ENCODE measurements at regions not wholly inside any gene's neighbourhood (a gene's known extent, or its start where the extent isn't known, plus 50 kb on each side); places are given as distances from the start of the nearest gene placed in this dataset.

DNA sequence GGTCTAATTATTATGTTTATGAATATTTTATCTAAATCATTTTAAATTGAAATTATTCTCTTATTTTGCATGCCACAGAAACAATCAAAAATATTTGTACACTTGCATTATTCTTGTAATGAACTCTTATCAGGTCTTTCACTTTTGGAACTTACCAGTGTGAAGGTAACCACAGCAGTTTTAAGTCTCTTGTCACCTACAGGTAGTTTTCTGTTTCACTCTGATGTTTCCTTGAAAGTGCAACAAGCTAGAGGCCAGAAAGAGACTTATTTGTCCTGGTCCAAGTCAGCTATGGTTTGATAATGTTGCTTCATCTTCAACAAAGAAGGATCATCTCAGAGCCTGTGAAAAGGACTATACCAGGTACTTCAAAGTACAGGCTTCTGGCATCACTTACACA is 133.4 kb upstream of the NBEA start:
- TF ChIP-seq, protein P1, sequence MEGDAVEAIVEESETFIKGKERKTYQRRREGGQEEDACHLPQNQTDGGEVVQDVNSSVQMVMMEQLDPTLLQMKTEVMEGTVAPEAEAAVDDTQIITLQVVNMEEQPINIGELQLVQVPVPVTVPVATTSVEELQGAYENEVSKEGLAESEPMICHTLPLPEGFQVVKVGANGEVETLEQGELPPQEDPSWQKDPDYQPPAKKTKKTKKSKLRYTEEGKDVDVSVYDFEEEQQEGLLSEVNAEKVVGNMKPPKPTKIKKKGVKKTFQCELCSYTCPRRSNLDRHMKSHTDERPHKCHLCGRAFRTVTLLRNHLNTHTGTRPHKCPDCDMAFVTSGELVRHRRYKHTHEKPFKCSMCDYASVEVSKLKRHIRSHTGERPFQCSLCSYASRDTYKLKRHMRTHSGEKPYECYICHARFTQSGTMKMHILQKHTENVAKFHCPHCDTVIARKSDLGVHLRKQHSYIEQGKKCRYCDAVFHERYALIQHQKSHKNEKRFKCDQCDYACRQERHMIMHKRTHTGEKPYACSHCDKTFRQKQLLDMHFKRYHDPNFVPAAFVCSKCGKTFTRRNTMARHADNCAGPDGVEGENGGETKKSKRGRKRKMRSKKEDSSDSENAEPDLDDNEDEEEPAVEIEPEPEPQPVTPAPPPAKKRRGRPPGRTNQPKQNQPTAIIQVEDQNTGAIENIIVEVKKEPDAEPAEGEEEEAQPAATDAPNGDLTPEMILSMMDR (IDR thresholded peaks at IDR 0.05; ENCODE audit: borderline replicate concordance, extremely low read depth, low read length, poor library complexity, severe bottlenecking): no peak
- no peak for TF ChIP-seq EZH2 (IDR thresholded peaks at IDR 0.05; ENCODE audit: borderline replicate concordance, low read depth, low read length, severe bottlenecking)

Data from DND-41 (cell line).